NCI-H460 (cell line): ENCODE measurements at regions not wholly inside any gene's neighbourhood (a gene's known extent, or its start where the extent isn't known, plus 50 kb on each side); places are given as distances from the start of the nearest gene placed in this dataset.
"Not testable (repeated sequence)": the region's sequence is repeated elsewhere in the genome, so short reads cannot be mapped to it uniquely, and the experiment has no call there.

Source experiments
- DNase-seq: peaks from one replicate; pipeline ENCODE4 v3.0.0-alpha.2; 2016; ENCODE audit warnings: low read depth; ENCODE audit errors: extremely low read depth

GRCh38 chr13:50539791-50540530 lies 303.5 kb downstream of the DLEU7 start:
- DNase-seq = no peak

- no peak for DNase-seq
Measured at GRCh38 chr13:50543141-50543540, 300.4 kb downstream of the DLEU7 start.

- no peak for DNase-seq
Measured at GRCh38 chr13:50543782-50544181, 299.7 kb downstream of the DLEU7 start.

DNA sequence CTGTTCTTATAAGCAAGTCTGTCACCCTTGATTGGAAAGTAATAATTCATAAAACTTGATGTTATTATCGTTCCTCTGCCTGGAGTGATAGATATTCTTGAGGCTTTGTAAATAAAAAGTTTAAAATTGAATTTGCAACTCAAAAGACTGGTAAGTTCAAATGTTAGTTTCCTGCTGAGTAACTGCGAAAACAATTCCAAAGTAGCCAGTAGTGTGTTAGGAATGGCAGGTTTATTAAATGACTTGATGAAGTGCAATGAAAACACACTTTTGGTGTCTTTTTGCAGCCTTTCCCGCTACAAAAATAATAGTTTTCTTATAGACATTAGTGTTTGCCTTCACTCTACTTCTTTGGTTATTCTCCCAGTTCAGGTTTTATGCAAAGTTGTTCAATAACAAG lies 299.3 kb downstream of the DLEU7 start:
- DNase-seq = no peak

DNA sequence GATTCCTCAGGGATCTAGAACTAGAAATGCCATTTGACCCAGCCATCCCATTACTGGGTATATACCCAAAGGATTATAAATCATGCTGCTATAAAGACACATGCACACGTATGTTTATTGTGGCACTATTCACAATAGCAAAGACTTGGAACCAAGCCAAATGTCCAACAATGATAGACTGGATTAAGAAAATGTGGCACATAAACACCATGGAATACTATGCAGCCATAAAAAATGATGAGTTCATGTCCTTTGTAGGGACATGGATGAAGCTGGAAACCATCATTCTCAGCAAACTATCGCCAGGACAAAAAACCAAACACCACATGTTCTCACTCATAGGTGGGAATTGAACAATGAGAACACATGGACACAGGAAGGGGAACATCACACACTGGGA lies 296.3 kb downstream of the DLEU7 start:
- DNase-seq = not testable (repeated sequence)

DNA sequence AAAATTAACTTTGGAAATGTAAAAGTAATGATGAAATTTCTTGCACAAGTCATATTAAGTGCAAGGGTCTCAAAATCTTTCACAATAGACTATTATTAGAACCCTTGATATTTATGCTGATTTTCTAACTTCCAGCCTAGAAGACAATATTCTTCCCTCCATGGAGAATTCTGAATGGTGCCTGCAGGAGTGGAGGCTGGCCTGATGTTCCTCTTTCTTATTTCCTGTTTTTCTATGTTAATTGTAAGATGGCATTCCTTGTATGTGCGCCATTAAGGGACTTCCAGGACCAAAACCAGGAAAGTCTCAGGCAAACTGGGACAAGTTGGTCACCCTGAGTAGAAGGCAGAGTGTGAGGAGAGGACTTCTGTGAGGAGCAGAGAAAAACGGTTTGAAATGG lies 294.9 kb downstream of the DLEU7 start:
- no peak for DNase-seq

DNA sequence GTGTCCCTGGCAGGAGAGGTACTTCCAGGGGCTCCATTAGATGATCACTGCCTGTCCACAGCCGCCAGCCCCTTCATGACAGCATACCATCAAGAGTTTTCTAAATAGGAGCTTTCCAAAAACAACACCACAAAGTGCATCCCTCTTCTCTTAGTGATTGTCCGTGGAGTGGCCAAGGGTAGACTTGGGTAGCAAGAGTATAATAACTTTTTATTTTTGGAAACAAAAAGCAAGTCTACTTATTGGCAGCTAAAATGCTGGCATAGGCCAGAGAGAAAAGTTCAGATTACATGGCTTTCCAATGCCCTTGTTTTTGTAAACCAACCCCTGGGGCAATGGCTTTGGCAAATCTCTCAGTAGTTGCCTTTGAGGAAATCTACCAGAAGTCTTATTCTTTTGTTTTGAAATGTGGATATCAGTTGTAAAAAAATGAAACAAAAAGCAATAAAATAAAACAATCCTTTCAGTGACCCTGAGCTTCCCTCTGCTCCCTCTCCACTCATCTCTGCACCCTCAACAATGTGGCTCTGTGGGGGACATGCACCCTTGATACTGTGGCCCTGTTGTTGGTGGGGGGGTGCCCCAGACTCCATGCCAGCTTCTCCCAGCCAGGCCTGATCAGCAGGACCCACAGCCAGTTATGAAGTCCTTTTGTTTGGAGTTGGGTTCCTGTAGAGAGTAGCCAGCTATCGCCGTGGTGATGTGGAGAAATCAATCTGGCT lies 294.1 kb downstream of the DLEU7 start:
- DNase-seq = no peak

- no peak for DNase-seq
Measured at GRCh38 chr13:50550151-50550550, 293.3 kb downstream of the DLEU7 start.

DNA sequence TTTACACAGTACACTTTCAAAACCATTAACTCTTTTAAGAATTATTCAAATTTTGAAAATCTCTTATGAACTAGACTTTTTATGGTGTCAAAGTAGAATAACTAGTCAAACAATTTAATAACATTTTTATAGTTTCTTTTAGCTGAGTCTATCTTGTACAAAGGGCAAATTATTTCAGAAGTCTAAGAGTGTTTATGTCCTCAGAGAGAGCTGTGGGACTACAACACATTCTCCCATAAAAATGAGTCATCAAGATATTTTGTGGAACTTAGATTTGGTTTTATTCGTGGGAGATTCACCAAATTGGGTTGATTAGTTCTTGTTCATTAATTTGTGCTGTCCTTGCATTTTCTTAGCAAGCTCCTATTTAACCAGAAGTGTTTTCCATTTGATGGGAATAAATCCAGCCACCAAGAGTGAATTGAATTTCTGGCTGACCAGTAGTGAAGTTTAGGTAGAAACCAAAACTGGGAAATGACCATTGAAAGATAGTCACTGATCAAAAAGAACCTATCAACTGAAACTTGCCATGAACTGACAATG lies 291.0 kb downstream of the DLEU7 start:
- no peak for DNase-seq

- no peak for DNase-seq
Measured at GRCh38 chr13:50561739-50562138, 281.8 kb downstream of the DLEU7 start.

- no peak for DNase-seq
Measured at GRCh38 chr13:50566646-50567045, 276.8 kb downstream of the DLEU7 start.

GRCh38 chr13:50572129-50572528 lies 271.4 kb downstream of the DLEU7 start:
- no peak for DNase-seq

DNA sequence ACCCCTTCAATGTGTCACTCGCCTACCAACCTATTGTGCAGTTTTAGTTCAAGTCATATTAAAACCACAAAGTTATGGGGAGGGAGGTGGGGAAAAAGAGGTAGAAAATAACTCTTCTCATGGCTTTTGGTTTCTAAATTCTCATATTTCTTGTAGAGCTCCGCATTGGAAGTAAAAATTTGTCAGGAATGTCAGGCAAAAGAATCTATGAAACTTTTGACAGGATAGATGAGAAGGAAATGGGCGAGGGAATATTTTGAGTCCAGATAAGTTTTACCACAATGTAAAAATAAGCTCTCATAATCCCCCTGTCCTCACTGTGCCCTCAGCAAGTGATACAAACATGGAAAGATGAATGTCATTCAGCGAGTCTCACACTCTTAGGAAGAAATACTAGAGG lies 270.4 kb downstream of the DLEU7 start:
- no peak for DNase-seq

DNA sequence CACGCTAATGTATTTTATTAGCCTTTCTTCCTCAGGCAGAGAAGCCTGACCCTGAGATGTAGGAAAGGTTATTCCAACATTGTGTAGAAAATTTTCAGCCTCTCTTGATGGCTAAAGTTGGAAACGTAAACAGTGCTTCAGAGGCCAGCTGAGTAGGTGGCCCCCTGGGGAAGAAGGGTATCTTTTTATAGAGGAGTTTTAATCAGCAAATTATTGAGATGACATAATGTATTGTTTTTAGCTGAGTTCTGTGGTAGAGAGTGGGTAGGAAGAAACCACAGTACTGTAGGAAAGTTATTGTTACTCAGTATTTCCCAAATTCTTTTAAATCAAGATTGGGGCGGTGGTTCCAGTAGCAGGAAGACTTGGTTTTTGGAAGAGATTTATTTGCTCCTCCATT lies 268.8 kb downstream of the DLEU7 start:
- DNase-seq = no peak

GRCh38 chr13:50575138-50575537 lies 268.4 kb downstream of the DLEU7 start:
- DNase-seq = no peak

DNA sequence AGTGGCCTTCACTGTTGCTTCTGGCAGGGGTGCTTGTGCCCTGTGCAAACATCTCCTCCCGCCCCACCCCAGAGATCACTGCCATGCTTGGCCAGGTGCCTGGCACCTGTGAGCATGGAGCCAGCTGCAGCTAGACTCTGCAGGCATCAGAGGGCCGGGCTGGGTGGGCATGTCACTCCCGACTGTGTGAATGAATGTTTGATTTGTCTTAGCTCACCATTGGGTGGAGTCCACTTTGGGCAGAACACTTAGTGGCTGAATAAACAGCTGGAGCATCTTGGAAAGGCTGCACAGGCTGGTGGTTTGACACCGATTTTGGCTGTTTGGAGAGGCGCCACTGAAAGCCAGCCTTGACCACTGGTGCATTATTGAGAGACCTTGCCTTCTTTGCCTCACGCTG lies 267.3 kb downstream of the DLEU7 start:
- no peak for DNase-seq

DNA sequence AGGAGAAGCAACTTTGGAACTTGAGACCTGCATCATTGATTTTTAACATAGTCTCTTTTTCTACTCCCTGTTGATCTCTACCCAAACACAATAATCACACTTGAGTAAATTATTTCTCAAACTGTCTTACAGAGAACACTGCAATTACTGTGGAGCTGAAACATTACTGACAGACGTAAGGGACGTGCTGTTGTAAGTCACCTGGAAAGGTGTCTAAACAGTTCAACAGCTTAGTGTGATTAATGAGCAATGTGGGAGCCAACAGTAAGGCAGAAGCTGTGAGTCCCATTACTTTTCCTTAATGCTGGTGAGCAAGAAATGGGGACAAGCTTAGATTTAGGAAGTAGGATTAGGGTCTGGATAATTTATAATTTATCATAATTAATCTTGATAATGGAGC lies 265.7 kb downstream of the DLEU7 start:
- DNase-seq = no peak

GRCh38 chr13:50580684-50581305 lies 262.7 kb downstream of the DLEU7 start:
- DNase-seq = no peak

- no peak for DNase-seq
Measured at GRCh38 chr13:50581586-50582196, 261.8 kb downstream of the DLEU7 start.

GRCh38 chr13:50584856-50585580 lies 258.5 kb downstream of the DLEU7 start:
- no peak for DNase-seq
